Esophagus squamous epithelium (tissue), 5 donors: ENCODE measurements at regions not wholly inside any gene's neighbourhood (a gene's known extent, or its start where the extent isn't known, plus 50 kb on each side); places are given as distances from the start of the nearest gene placed in this dataset.

Experiments
- DNase-seq: peaks from one replicate; lab custom pipeline; 2025; lab: John Stamatoyannopoulos, UW
- H3K27ac ChIP-seq, 4 donors: fragments of 200-600 bp; sonication (generic); one replicate each; pipeline ENCODE4 v1.5.1; 2016 to 2019; ENCODE audit warnings: mild to moderate bottlenecking in 1 of 4
- H3K27me3 ChIP-seq, 4 donors: fragments of 200-600 bp; sonication (generic); 1 replicate in 3 of 4; 2 replicates in 1 of 4; pipeline versions ENCODE4 v1.5.1 to v1.6.0; 2017 to 2021; ENCODE audit warnings: antibody characterized with exemption in 1 of 4
- H3K36me3 ChIP-seq, 3 donors: fragments of 200-600 bp; sonication (generic); one replicate each; pipeline ENCODE4 v1.5.1; 2016 to 2019
- H3K4me1 ChIP-seq, 3 donors: fragments of 200-600 bp; sonication (generic); one replicate each; pipeline ENCODE4 v1.5.1; 2017 to 2019
- H3K4me3 ChIP-seq, 4 donors: fragments of 200-600 bp; sonication (generic); 1 replicate in 3 of 4; 2 replicates in 1 of 4; pipeline ENCODE4 v1.5.1; 2016 to 2019; ENCODE audit warnings: mild to moderate bottlenecking in 2 of 4, moderate library complexity in 1 of 4
- H3K9me3 ChIP-seq, 3 donors: fragments of 200-600 bp; sonication (generic); one replicate each; pipeline ENCODE4 v1.5.1; 2016 to 2019
- POLR2A ChIP-seq, 4 donors: fragments of 450-650 bp; IDR thresholded peaks; one replicate each; pipeline ENCODE4 v1.6.1; 2017; ENCODE audit warnings: antibody characterized with exemption in 4 of 4, mild to moderate bottlenecking in 4 of 4, moderate library complexity in 3 of 4
- WGBS, 2 donors: methylation state at CpG; one replicate each; pipeline ENCODE4 v1.1.5; 2018; 5-methylcytosine and 5-hydroxymethylcytosine counted together
- intact Hi-C: fragments of 100-400 bp; cut with DNase I; formaldehyde crosslinking; loops from one replicate; pipeline ENCODE4 v1.15.0; 2022
- TF ChIP-seq, protein P1 (sequence below), 6 experiments: fragments of 450-650 bp in 4 of 6; fragments of 200-600 bp in 2 of 6; sonication (generic) in 2 of 6; IDR thresholded peaks; one replicate each; pipeline ENCODE4 v1.5.1; 2016 to 2019; ENCODE audit warnings: antibody characterized with exemption in 6 of 6, mild to moderate bottlenecking in 4 of 6, moderate library complexity in 4 of 6
- donor health status: DM: yes; HTN: yes; CAD: no.

DNA sequence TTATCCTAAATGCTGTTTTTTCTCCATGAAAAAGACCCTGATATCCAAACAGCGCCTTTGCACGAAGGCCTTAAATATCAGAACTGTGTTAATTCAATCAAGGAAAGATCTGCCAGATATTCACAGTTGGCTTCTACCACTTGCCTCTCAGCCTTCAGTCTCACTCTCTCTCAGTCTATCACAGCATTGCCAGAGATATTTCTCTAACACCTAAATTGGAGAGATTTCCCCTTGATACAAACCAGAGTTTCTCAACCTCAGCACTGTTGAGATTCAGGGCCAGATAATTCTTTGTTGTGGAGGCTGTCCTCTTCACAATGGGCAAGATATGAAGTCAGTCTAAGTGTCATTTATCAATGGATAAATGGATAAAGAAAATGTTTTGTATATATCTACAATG, 454.1 kb upstream of the MAF start:
- Histone ChIP-seq H3K27me3 (no peaks in the 10 kb centered on the region), H3K9me3 (no peaks in the 10 kb centered on the region), H3K27ac (no peak overlapping the region), H3K4me3 (no peak overlapping the region), H3K4me1 (peaks cover 12 to 47% (median 20%) of the 10 kb centered on the region in 3 donors), H3K36me3 (no peaks in the 10 kb centered on the region)
- 88 to 97% methylated on average over 2 of the region's 2 CpGs for WGBS, 2 donors
- TF ChIP-seq POLR2A (IDR thresholded peaks at IDR 0.05), result no peak
- TF ChIP-seq, protein P1, sequence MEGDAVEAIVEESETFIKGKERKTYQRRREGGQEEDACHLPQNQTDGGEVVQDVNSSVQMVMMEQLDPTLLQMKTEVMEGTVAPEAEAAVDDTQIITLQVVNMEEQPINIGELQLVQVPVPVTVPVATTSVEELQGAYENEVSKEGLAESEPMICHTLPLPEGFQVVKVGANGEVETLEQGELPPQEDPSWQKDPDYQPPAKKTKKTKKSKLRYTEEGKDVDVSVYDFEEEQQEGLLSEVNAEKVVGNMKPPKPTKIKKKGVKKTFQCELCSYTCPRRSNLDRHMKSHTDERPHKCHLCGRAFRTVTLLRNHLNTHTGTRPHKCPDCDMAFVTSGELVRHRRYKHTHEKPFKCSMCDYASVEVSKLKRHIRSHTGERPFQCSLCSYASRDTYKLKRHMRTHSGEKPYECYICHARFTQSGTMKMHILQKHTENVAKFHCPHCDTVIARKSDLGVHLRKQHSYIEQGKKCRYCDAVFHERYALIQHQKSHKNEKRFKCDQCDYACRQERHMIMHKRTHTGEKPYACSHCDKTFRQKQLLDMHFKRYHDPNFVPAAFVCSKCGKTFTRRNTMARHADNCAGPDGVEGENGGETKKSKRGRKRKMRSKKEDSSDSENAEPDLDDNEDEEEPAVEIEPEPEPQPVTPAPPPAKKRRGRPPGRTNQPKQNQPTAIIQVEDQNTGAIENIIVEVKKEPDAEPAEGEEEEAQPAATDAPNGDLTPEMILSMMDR (IDR thresholded peaks at IDR 0.05), result no peak
- no peak for DNase-seq
- intact Hi-C loops, result no loop called here

DNA sequence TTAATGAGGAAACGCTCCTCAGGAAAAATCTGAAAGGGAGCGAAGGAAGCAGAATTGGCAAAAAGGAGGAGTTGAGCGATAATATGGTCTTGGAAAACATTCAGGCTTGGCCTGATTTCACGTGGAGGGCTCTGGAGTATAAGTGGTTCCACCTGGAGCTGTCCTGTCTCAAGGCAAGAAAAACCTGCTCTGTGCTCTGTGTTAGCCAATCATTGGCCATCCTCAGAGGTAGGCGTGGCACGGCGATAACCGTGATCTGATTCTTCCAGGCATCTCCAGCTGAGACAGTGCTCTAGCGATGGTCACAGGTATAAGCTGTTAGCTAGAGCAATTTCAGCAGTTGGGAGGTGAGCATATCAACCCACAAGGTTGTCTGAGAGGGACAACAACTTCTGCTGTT, 450.5 kb upstream of the MAF start:
- intact Hi-C loops, result no loop called here
- TF ChIP-seq, protein P1 (IDR thresholded peaks at IDR 0.05), result no peak
- TF ChIP-seq POLR2A (IDR thresholded peaks at IDR 0.05), result no peak
- 75 to 89% methylated on average over 8 to 9 of the region's 9 CpGs for WGBS, 2 donors
- Histone ChIP-seq H3K9me3 (no peaks in the 10 kb centered on the region), H3K36me3 (no peaks in the 10 kb centered on the region), H3K27ac (no peak overlapping the region), H3K4me3 (no peak overlapping the region), H3K4me1 (peaks cover 0 to 25% (median 0%) of the 10 kb centered on the region in 3 donors), H3K27me3 (no peaks in the 10 kb centered on the region)
- DNase-seq, result no peak

DNA sequence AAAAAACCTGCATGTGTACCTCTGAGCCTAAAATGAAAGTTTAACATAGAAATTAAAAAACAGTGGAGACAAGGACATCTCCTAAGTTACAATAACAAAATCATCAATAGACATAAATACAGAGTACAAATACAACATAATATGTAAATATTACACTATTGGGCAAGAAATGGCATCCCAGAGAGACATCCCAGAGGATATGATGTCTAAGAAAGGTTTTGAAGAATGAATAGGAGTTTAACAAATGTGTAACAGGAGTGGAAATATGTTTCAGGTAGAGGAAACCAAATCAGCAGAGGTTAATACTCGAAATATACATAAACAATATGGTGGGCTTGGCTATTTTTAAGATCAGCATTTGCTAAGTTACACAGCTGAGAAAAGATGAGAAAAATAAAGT, 447.7 kb upstream of the MAF start:
- H3K4me1 ChIP-seq, result peaks cover 0 to 32% (median 0%) of the 10 kb centered on the region in 3 donors
- H3K36me3 ChIP-seq, result no peaks in the 10 kb centered on the region
- no peaks in the 10 kb centered on the region for H3K9me3 ChIP-seq
- H3K4me3 ChIP-seq, result no peak overlapping the region
- H3K27me3 ChIP-seq, result no peaks in the 10 kb centered on the region
- DNase-seq, result no peak
- TF ChIP-seq, protein P1 (IDR thresholded peaks at IDR 0.05), result no peak
- TF ChIP-seq POLR2A (IDR thresholded peaks at IDR 0.05), result no peak
- WGBS, 2 donors, result 67 to 74% methylated on average over 1 of the region's 1 CpG
- H3K27ac ChIP-seq, result no peak overlapping the region
- intact Hi-C loops, result no loop called here

DNA sequence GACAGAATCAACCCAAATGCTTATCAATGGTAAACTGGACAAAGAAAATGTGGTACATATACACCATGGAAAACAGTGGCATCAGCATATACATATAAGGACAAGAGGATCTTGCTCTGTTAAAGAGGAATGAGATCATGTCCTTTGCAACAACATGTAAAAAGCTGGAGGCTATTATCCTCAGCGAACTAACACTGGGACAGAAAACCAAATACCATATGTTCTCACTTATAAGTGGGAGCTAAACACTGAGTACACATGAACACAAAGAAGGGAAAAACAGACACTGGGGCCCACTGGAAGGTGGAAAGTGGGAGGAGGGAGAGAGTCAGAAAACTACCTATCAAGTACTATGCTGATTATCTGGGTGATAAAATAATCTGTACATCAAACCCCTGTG, 447.3 kb upstream of the MAF start:
- Histone ChIP-seq H3K9me3 (no peaks in the 10 kb centered on the region), H3K27ac (no peak overlapping the region), H3K4me1 (peaks cover 0 to 36% (median 0%) of the 10 kb centered on the region in 3 donors), H3K4me3 (no peak overlapping the region), H3K36me3 (no peaks in the 10 kb centered on the region), H3K27me3 (no peaks in the 10 kb centered on the region)
- TF ChIP-seq, protein P1 (IDR thresholded peaks at IDR 0.05), result no peak
- intact Hi-C loops, result no loop called here
- WGBS, 2 donors, result 30 to 33% methylated on average over 1 of the region's 1 CpG
- DNase-seq, result no peak

DNA sequence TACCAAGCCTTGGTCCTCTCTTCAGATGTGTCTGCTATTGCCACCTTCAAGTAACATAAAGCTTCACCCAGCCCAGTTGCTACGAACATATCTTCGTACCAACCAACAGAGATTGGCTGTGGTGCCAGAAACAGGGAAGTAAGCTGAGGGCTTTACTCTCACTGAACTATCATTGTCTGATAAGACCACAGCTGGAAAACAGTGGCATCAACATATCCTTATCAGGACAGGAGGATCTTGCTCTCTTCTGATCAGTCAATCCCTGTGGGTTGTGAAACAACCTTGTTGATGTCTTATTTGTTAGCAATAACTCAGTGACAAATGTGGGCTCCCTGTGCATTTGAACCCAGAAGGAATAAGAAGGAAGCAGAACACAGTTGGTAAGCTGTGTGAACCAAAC, 446.3 kb upstream of the MAF start:
- no peaks in the 10 kb centered on the region for H3K9me3 ChIP-seq
- H3K36me3 ChIP-seq, result no peaks in the 10 kb centered on the region
- no peak for DNase-seq
- H3K4me3 ChIP-seq, result no peak overlapping the region
- no peak overlapping the region for H3K27ac ChIP-seq
- 74 to 100% methylated on average over 2 of the region's 2 CpGs for WGBS, 2 donors
- intact Hi-C loops, result no loop called here
- peaks cover 0 to 45% (median 2%) of the 10 kb centered on the region in 3 donors for H3K4me1 ChIP-seq
- no peaks in the 10 kb centered on the region for H3K27me3 ChIP-seq
- TF ChIP-seq, protein P1 (IDR thresholded peaks at IDR 0.05), result no peak
- no peak for TF ChIP-seq POLR2A (IDR thresholded peaks at IDR 0.05)
